Tibial nerve (tissue), 4 donors: ENCODE measurements at regions not wholly inside any gene's neighbourhood (a gene's known extent, or its start where the extent isn't known, plus 50 kb on each side); places are given as distances from the start of the nearest gene placed in this dataset.

Experiments
- DNase-seq, 2 donors: peaks; one replicate each; pipeline ENCODE4 v3.0.0-alpha.2; 2019; ENCODE audit warnings: low spot score in 2 of 2
- H3K27ac ChIP-seq, 4 donors: fragments of 200-600 bp; sonication (generic) in 3 of 4; one replicate each; pipeline ENCODE4 v1.5.1; 2017 to 2019; ENCODE audit warnings: mild to moderate bottlenecking in 1 of 4
- H3K27me3 ChIP-seq, 2 donors: fragments of 200-600 bp; sonication (generic) in 1 of 2; one replicate each; pipeline versions ENCODE4 v1.5.1 to v1.6.0; 2017 to 2019
- H3K36me3 ChIP-seq, 3 donors: fragments of 200-600 bp; sonication (generic); one replicate each; pipeline ENCODE4 v1.5.1; 2018 to 2019
- H3K4me1 ChIP-seq, 4 donors: fragments of 200-600 bp; sonication (generic) in 3 of 4; one replicate each; pipeline ENCODE4 v1.5.1; 2017 to 2019
- H3K4me3 ChIP-seq, 4 donors: fragments of 200-600 bp; sonication (generic) in 3 of 4; one replicate each; pipeline ENCODE4 v1.5.1; 2017 to 2019; ENCODE audit warnings: mild to moderate bottlenecking in 1 of 4, moderate library complexity in 1 of 4
- H3K9me3 ChIP-seq, 4 donors: fragments of 200-600 bp; sonication (generic) in 3 of 4; one replicate each; pipeline ENCODE4 v1.5.1; 2017 to 2019
- EP300 ChIP-seq, 2 donors: sonication (generic); formaldehyde crosslinking; IDR thresholded peaks; one replicate each; pipeline ENCODE4 v1.6.1; 2017; ENCODE audit warnings: antibody characterized with exemption in 2 of 2, mild to moderate bottlenecking in 1 of 2
- POLR2A ChIP-seq, 2 donors: fragments of 450-650 bp; IDR thresholded peaks; one replicate each; pipeline ENCODE4 v1.6.1; 2017; ENCODE audit warnings: antibody characterized with exemption in 2 of 2, mild to moderate bottlenecking in 2 of 2, moderate library complexity in 2 of 2
- WGBS, 2 donors: methylation state at CpG; one replicate each; pipeline ENCODE4 v1.1.5; 2018; 5-methylcytosine and 5-hydroxymethylcytosine counted together
- TF ChIP-seq, protein P1 (sequence below), 5 experiments: fragments of 200-600 bp in 3 of 5; fragments of 450-650 bp in 2 of 5; sonication (generic) in 3 of 5; IDR thresholded peaks; one replicate each; pipeline ENCODE4 v1.5.1; 2016 to 2019; ENCODE audit warnings: antibody characterized with exemption in 5 of 5, mild to moderate bottlenecking in 3 of 5, moderate library complexity in 2 of 5

DNA sequence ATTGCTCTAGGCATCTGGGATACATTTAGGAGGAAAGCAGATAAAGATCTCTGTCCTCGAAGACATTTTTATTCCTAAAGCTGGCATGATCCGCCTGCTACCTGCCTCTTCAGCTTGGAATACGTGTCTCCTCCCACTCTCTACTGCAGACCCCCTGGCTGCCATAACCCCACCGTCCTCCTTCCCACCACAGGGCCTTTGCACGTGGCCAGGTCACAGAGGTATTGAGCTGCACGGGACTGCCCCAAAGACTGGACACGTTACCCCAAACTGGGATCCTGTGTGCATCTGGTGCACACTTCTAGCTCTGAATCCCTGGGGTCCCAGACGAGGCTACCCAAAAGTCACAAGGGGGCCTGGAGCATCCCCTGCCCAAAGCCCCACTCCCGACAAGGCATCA lies 351.2 kb upstream of the EEF2KMT start:
- TF ChIP-seq POLR2A (IDR thresholded peaks at IDR 0.05), result no peak
- TF ChIP-seq, protein P1, sequence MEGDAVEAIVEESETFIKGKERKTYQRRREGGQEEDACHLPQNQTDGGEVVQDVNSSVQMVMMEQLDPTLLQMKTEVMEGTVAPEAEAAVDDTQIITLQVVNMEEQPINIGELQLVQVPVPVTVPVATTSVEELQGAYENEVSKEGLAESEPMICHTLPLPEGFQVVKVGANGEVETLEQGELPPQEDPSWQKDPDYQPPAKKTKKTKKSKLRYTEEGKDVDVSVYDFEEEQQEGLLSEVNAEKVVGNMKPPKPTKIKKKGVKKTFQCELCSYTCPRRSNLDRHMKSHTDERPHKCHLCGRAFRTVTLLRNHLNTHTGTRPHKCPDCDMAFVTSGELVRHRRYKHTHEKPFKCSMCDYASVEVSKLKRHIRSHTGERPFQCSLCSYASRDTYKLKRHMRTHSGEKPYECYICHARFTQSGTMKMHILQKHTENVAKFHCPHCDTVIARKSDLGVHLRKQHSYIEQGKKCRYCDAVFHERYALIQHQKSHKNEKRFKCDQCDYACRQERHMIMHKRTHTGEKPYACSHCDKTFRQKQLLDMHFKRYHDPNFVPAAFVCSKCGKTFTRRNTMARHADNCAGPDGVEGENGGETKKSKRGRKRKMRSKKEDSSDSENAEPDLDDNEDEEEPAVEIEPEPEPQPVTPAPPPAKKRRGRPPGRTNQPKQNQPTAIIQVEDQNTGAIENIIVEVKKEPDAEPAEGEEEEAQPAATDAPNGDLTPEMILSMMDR (IDR thresholded peaks at IDR 0.05), result no peak
- no peak for TF ChIP-seq EP300 (IDR thresholded peaks at IDR 0.05)
- no peaks in the 10 kb centered on the region for H3K36me3 ChIP-seq
- H3K4me1 ChIP-seq, result no peaks in the 10 kb centered on the region
- no peaks in the 10 kb centered on the region for H3K27me3 ChIP-seq
- H3K4me3 ChIP-seq, result no peak overlapping the region
- H3K27ac ChIP-seq, result no peak overlapping the region
- 75% methylated on average over 9 of the region's 9 CpGs for WGBS, 2 donors
- H3K9me3 ChIP-seq, result no peaks in the 10 kb centered on the region
- no peak for DNase-seq

DNA sequence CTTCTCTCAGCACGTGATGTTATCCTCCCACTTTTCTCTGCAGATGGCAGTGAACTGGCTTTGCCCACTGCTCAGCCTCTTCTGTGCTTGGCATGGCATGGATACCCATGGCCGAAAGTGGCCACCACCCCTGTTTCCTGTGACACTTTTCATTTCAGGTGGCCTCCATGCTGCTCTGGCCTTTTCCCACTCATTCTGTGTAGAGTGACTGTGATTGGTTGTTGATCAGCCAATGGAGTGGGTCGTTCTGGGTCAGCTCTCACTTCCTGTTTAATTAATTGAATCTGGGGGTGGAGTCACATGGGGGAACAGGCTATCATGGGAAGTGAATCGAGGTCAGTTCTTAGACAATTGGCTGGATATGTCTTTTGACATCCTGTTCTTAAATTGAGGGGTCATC lies 350.1 kb upstream of the EEF2KMT start:
- H3K4me1 ChIP-seq, result no peaks in the 10 kb centered on the region
- no peak overlapping the region for H3K27ac ChIP-seq
- WGBS, 2 donors, result 74 to 84% methylated on average over 4 of the region's 4 CpGs

DNA sequence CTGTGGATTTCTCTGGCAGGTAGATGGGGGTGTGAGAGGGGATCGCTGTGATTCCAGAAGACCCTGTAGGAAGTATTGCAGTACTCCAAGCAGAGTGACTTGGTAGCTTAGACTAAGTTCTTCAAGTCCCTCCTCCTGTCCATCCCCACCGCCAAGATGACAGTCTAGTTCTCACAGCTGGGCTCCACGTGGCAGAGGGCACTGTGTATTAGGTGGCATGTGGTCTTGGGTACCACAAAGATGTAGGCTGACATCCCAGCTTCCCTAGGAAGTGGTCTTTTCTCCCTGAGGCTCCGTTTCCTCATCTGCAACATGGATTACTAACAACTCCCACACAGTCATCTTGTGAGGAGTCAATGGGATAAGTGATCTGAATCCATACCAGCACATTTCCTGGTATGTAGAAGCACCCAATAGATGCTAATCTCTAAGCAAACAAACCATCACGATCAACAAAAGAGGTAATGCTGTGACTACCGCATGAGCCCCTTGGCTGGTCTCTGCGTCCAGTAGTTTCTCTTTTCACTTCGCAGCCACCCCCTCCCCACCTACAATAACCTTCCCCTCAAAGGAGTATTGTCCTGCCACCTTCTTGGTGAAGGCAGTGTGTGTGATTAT lies 349.1 kb upstream of the EEF2KMT start:
- no peak overlapping the region for H3K4me3 ChIP-seq
- DNase-seq, result no peak
- no peak overlapping the region for H3K27ac ChIP-seq
- H3K9me3 ChIP-seq, result peaks cover 0 to 7% (median 0%) of the 10 kb centered on the region in 4 donors
- no peak for TF ChIP-seq EP300 (IDR thresholded peaks at IDR 0.05)
- TF ChIP-seq, protein P1 (IDR thresholded peaks at IDR 0.05), result no peak
- no peak for TF ChIP-seq POLR2A (IDR thresholded peaks at IDR 0.05)
- H3K4me1 ChIP-seq, result no peaks in the 10 kb centered on the region
- 57 to 64% methylated on average over 8 of the region's 8 CpGs for WGBS, 2 donors
- H3K27me3 ChIP-seq, result no peaks in the 10 kb centered on the region
- no peaks in the 10 kb centered on the region for H3K36me3 ChIP-seq

More for the DNA sequence above, 350.1 kb upstream of the EEF2KMT start:
- TF ChIP-seq POLR2A (IDR thresholded peaks at IDR 0.05) (no peak), EP300 (IDR thresholded peaks at IDR 0.05) (no peak)
- TF ChIP-seq, protein P1 (IDR thresholded peaks at IDR 0.05), result no peak
- no peak overlapping the region for H3K4me3 ChIP-seq
- H3K9me3 ChIP-seq, result peaks cover 0 to under 1% (median 0%) of the 10 kb centered on the region in 4 donors
- no peaks in the 10 kb centered on the region for H3K36me3 ChIP-seq
- no peak for DNase-seq
- no peaks in the 10 kb centered on the region for H3K27me3 ChIP-seq

DNA sequence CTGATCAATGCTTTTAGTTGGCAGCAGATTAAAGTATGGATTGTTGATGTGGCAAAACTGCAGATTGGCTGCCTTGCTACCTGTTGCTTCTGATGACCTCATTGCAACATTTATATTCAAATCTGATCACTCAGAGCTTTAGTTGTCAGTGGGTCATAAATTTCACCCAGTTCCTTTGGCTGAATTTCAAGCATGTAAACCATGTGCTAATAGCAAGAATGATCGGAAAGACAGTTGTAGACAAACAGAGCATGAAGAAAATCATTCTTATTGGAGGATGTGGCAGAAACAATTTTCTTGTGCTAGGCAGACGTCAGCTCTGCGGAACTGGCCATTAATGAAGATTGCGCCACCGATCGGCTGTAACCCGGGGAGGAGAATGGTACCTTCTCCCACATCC lies 346.6 kb upstream of the EEF2KMT start:
- Histone ChIP-seq H3K9me3 (peaks cover 0 to 7% (median 0%) of the 10 kb centered on the region in 4 donors), H3K36me3 (no peaks in the 10 kb centered on the region), H3K27me3 (no peaks in the 10 kb centered on the region), H3K4me3 (no peak overlapping the region), H3K4me1 (no peaks in the 10 kb centered on the region), H3K27ac (no peak overlapping the region)
- TF ChIP-seq EP300 (IDR thresholded peaks at IDR 0.05), result no peak
- WGBS, 2 donors, result 75 to 79% methylated on average over 7 of the region's 7 CpGs
- DNase-seq, result no peak

DNA sequence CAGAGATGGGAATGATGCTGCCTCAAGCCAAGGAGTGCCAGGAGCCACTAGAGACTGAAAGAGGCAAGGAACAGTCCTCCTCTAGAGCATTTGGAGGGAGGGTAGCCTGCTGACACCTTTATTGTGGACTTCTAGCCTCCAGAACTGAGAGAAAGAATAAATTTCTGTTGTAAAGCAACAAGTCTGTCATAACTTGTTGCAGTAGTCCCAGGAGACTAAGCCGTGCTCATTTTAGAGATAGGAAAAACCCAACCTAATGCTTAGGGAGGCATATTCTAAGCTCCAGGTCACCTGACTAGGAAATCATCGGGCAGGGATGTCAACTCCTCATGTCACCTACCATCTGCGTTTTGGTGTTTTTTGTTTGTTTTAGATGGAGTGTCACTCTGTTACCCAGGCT lies 345.4 kb upstream of the EEF2KMT start:
- TF ChIP-seq EP300 (IDR thresholded peaks at IDR 0.05), result no peak
- no peak for TF ChIP-seq POLR2A (IDR thresholded peaks at IDR 0.05)
- TF ChIP-seq, protein P1 (IDR thresholded peaks at IDR 0.05), result no peak
- Histone ChIP-seq H3K4me1 (no peaks in the 10 kb centered on the region), H3K27me3 (no peaks in the 10 kb centered on the region), H3K4me3 (no peak overlapping the region), H3K27ac (no peak overlapping the region), H3K36me3 (no peaks in the 10 kb centered on the region), H3K9me3 (peaks cover 0 to 7% (median 0%) of the 10 kb centered on the region in 4 donors)
- DNase-seq, result no peak
- WGBS, 2 donors, result 76 to 86% methylated on average over 3 of the region's 3 CpGs
